Panc1 (cell line): ENCODE measurements at regions not wholly inside any gene's neighbourhood (a gene's known extent, or its start where the extent isn't known, plus 50 kb on each side); places are given as distances from the start of the nearest gene placed in this dataset.

Experiments used
- ATAC-seq: fragments of 200-7000 bp; cut with Tn5 transposase; 2 replicates; pipeline ENCODE4 v1.9.1; 2020; ENCODE audit warnings: mild to moderate bottlenecking, moderate library complexity
- BruUV-seq: library from RNA; stranded (reverse); fragments of 400-500 nt; replicated peaks from 2 replicates; lab custom pipeline; 2021; lab: Mats Ljungman, UMichigan
- CTCF ChIA-PET: fragments of 300-600 bp; sonication (Branson Sonifier 250); formaldehyde crosslinking; loops from one replicate; lab custom pipeline; 2022; ENCODE audit warnings: antibody characterized with exemption; lab: Charles Lee
- POLR2A ChIA-PET: fragments of 300-600 bp; sonication (Branson Sonifier 250); formaldehyde crosslinking; loops from one replicate; lab custom pipeline; 2022; ENCODE audit warnings: antibody characterized with exemption; lab: Charles Lee
- DNase-seq: peaks from one replicate; pipeline ENCODE4 v3.0.0-alpha.2; 2010; ENCODE audit warnings: low read depth, low spot score
- H3K27ac ChIP-seq: 2 replicates; pipeline ENCODE4 v1.5.1; 2011; ENCODE audit warnings: mild to moderate bottlenecking, low read length, inconsistent platforms
- H3K27me3 ChIP-seq: fragments of 200-500 bp; sonication (Bioruptor generic); 2 replicates; pipeline ENCODE4 v1.6.0; 2014; ENCODE audit warnings: low read length, inconsistent platforms; ENCODE audit not compliant: control insufficient read depth, insufficient read depth
- H3K36me3 ChIP-seq: fragments of 200-500 bp; sonication (Bioruptor generic); 2 replicates; pipeline ENCODE4 v1.5.1; 2014; ENCODE audit warnings: inconsistent platforms, mild to moderate bottlenecking, low read length, moderate library complexity; ENCODE audit not compliant: control insufficient read depth, insufficient read depth
- H3K4me1 ChIP-seq: 2 replicates; pipeline ENCODE4 v1.5.1; 2011; ENCODE audit warnings: inconsistent platforms, mild to moderate bottlenecking, low read length, moderate library complexity; ENCODE audit not compliant: control insufficient read depth, insufficient read depth
- H3K4me3 ChIP-seq, 2 experiments: 2 replicates each; pipeline ENCODE4 v1.5.1; 2011 to 2012; ENCODE audit warnings: low read depth in 2 of 2, low read length in 2 of 2, mild to moderate bottlenecking in 2 of 2, inconsistent platforms in 1 of 2, moderate library complexity in 1 of 2
- H3K9me3 ChIP-seq: fragments of 200-500 bp; sonication (Bioruptor generic); 2 replicates; pipeline ENCODE4 v1.5.1; 2014; ENCODE audit warnings: low read depth, mild to moderate bottlenecking, inconsistent platforms, low read length, moderate library complexity; ENCODE audit not compliant: control insufficient read depth, insufficient read depth
- POLR2AphosphoS5 ChIP-seq: IDR thresholded peaks from 2 replicates; pipeline ENCODE4 v1.6.1; 2012; ENCODE audit warnings: mild to moderate bottlenecking, low read depth, low read length, moderate library complexity
- SIN3A ChIP-seq: IDR thresholded peaks from 2 replicates; pipeline ENCODE4 v1.6.1; 2012; ENCODE audit warnings: low read depth, mild to moderate bottlenecking, low read length, moderate library complexity, borderline replicate concordance; ENCODE audit not compliant: insufficient read depth
- TCF7L2 ChIP-seq: IDR thresholded peaks from 2 replicates; pipeline ENCODE4 v1.6.1; 2011; ENCODE audit warnings: mild to moderate bottlenecking, low read depth, low read length, inconsistent platforms
- in situ Hi-C: cut with HindIII; loops from 2 replicates; pipeline ENCODE4 v1.10.0; 2016; ENCODE audit warnings: low sequenced_read_pairs, low pct_unique_long_range_greater_than_20kb
- intact Hi-C: fragments of 100-400 bp; cut with micrococcal nuclease; formaldehyde crosslinking; loops from one replicate; pipeline ENCODE4 v1.10.0; 2022; ENCODE audit not compliant: unreplicated experiment
- TF ChIP-seq, protein P1 (sequence below), 2 experiments: IDR thresholded peaks; 2 replicates each; pipeline ENCODE4 v1.6.1; 2011 to 2012; ENCODE audit warnings: low read depth in 2 of 2, control low read depth in 1 of 2, low read length in 1 of 2, mild to moderate bottlenecking in 1 of 2, moderate library complexity in 1 of 2; ENCODE audit not compliant: insufficient read depth in 1 of 2
- TF ChIP-seq, protein P2 (sequence below): fragments of 450-650 bp; IDR thresholded peaks from 2 replicates; pipeline ENCODE4 v1.5.1; 2017; ENCODE audit warnings: mild to moderate bottlenecking

DNA sequence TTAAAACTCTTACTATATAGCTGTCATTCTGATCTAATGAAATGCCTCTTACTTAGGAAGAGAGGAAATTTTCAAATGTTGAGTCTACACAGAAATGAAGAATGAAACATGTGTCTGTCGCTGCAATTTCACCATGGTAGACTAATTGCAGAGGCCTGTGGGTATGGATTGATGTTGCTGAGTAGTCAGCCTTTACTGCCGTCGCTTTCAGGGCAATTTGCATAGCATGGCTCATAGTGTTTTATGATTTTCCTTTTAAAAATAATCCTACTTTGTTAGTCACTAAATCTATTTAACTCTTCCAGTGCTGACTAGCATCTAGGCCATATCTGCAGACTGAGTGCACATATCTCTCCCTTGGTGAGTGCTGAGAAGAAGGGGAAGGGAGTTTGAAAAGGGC, 819.2 kb downstream of the SATB2 start:
- no peak for DNase-seq

GRCh38 chr2:198630384-198630783, 826.0 kb downstream of the PLCL1 start:
- DNase-seq (no peak), ATAC-seq (no peak)
- BruUV-seq: no TSS peak
- Histone ChIP-seq H3K36me3 (no peaks in the 10 kb centered on the region), H3K27ac (no peak overlapping the region), H3K4me1 (no peaks in the 10 kb centered on the region), H3K9me3 (no peaks in the 10 kb centered on the region), H3K4me3 (no peak overlapping the region), H3K27me3 (no peaks in the 10 kb centered on the region)
- ChIA-PET CTCF (no interaction called here), POLR2A (no interaction called here)
- in situ Hi-C loops: no loop called here
- TF ChIP-seq SIN3A: no peak
- no peak for TF ChIP-seq POLR2AphosphoS5
- TF ChIP-seq, protein P1, sequence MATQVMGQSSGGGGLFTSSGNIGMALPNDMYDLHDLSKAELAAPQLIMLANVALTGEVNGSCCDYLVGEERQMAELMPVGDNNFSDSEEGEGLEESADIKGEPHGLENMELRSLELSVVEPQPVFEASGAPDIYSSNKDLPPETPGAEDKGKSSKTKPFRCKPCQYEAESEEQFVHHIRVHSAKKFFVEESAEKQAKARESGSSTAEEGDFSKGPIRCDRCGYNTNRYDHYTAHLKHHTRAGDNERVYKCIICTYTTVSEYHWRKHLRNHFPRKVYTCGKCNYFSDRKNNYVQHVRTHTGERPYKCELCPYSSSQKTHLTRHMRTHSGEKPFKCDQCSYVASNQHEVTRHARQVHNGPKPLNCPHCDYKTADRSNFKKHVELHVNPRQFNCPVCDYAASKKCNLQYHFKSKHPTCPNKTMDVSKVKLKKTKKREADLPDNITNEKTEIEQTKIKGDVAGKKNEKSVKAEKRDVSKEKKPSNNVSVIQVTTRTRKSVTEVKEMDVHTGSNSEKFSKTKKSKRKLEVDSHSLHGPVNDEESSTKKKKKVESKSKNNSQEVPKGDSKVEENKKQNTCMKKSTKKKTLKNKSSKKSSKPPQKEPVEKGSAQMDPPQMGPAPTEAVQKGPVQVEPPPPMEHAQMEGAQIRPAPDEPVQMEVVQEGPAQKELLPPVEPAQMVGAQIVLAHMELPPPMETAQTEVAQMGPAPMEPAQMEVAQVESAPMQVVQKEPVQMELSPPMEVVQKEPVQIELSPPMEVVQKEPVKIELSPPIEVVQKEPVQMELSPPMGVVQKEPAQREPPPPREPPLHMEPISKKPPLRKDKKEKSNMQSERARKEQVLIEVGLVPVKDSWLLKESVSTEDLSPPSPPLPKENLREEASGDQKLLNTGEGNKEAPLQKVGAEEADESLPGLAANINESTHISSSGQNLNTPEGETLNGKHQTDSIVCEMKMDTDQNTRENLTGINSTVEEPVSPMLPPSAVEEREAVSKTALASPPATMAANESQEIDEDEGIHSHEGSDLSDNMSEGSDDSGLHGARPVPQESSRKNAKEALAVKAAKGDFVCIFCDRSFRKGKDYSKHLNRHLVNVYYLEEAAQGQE (IDR thresholded peaks at IDR 0.05; ENCODE audit: insufficient read depth in 1 of 2, low read depth in 2 of 2, low read length in 1 of 2): no peak
- TF ChIP-seq, protein P2, sequence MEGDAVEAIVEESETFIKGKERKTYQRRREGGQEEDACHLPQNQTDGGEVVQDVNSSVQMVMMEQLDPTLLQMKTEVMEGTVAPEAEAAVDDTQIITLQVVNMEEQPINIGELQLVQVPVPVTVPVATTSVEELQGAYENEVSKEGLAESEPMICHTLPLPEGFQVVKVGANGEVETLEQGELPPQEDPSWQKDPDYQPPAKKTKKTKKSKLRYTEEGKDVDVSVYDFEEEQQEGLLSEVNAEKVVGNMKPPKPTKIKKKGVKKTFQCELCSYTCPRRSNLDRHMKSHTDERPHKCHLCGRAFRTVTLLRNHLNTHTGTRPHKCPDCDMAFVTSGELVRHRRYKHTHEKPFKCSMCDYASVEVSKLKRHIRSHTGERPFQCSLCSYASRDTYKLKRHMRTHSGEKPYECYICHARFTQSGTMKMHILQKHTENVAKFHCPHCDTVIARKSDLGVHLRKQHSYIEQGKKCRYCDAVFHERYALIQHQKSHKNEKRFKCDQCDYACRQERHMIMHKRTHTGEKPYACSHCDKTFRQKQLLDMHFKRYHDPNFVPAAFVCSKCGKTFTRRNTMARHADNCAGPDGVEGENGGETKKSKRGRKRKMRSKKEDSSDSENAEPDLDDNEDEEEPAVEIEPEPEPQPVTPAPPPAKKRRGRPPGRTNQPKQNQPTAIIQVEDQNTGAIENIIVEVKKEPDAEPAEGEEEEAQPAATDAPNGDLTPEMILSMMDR: no peak
- TF ChIP-seq TCF7L2: no peak
- intact Hi-C loops: no loop called here

More for the DNA sequence above, 819.2 kb downstream of the SATB2 start:
- CTCF ChIA-PET: no interaction called here
- Histone ChIP-seq H3K4me3 (no peak overlapping the region), H3K4me1 (no peaks in the 10 kb centered on the region), H3K9me3 (no peaks in the 10 kb centered on the region), H3K36me3 (no peaks in the 10 kb centered on the region), H3K27ac (no peak overlapping the region), H3K27me3 (no peaks in the 10 kb centered on the region; the same call in 1 of the 2 replicates)
- in situ Hi-C loops (no loop called here), intact Hi-C loops (no loop called here)
- no TSS peak for BruUV-seq
- no peak for TF ChIP-seq POLR2AphosphoS5
- TF ChIP-seq TCF7L2: no peak
- TF ChIP-seq, protein P1 (IDR thresholded peaks at IDR 0.05; ENCODE audit: insufficient read depth in 1 of 2, low read depth in 2 of 2, low read length in 1 of 2): no peak
- TF ChIP-seq SIN3A: no peak
- TF ChIP-seq, protein P2: no peak
- POLR2A ChIA-PET: no interaction called here
- no peak for ATAC-seq
